ENCODE measurements at regions not wholly inside any gene's neighbourhood (a gene's known extent, or its start where the extent isn't known, plus 50 kb on each side); places are given as distances from the start of the nearest gene placed in this dataset.

- no peak for TF ChIP-seq CTCF (IDR thresholded peaks at IDR 0.05)
Measured at GRCh38 chr4:159828687-159829086, 725.8 kb downstream of the RAPGEF2 start.

GRCh38 chr4:159829184-159829583 is 726.3 kb downstream of the RAPGEF2 start:
- no peak for TF ChIP-seq CTCF (IDR thresholded peaks at IDR 0.05)

GRCh38 chr4:159837071-159837470 is 734.2 kb downstream of the RAPGEF2 start:
- TF ChIP-seq CTCF (IDR thresholded peaks at IDR 0.05), result no peak

GRCh38 chr4:159855731-159856130 is 752.9 kb downstream of the RAPGEF2 start:
- no peak for TF ChIP-seq CTCF (IDR thresholded peaks at IDR 0.05)

- TF ChIP-seq CTCF (IDR thresholded peaks at IDR 0.05), result no peak
Measured at GRCh38 chr4:159856451-159856850, 753.6 kb downstream of the RAPGEF2 start.

- TF ChIP-seq CTCF (IDR thresholded peaks at IDR 0.05), result no peak
Measured at GRCh38 chr4:159859656-159860148, 756.8 kb downstream of the RAPGEF2 start.

- no peak for TF ChIP-seq CTCF (IDR thresholded peaks at IDR 0.05)
Measured at GRCh38 chr4:159860945-159861344, 758.1 kb downstream of the RAPGEF2 start.

- TF ChIP-seq CTCF (IDR thresholded peaks at IDR 0.05), result no peak
Measured at GRCh38 chr4:159864337-159864736, 761.5 kb downstream of the RAPGEF2 start.
